8988T (cell line): ENCODE measurements at regions not wholly inside any gene's neighbourhood (a gene's known extent, or its start where the extent isn't known, plus 50 kb on each side); places are given as distances from the start of the nearest gene placed in this dataset.
"Not testable (repeated sequence)": the region's sequence is repeated elsewhere in the genome, so short reads cannot be mapped to it uniquely, and the experiment has no call there.

Source experiments
- DNase-seq: peaks from one replicate; pipeline ENCODE4 v3.0.0; 2011

DNA sequence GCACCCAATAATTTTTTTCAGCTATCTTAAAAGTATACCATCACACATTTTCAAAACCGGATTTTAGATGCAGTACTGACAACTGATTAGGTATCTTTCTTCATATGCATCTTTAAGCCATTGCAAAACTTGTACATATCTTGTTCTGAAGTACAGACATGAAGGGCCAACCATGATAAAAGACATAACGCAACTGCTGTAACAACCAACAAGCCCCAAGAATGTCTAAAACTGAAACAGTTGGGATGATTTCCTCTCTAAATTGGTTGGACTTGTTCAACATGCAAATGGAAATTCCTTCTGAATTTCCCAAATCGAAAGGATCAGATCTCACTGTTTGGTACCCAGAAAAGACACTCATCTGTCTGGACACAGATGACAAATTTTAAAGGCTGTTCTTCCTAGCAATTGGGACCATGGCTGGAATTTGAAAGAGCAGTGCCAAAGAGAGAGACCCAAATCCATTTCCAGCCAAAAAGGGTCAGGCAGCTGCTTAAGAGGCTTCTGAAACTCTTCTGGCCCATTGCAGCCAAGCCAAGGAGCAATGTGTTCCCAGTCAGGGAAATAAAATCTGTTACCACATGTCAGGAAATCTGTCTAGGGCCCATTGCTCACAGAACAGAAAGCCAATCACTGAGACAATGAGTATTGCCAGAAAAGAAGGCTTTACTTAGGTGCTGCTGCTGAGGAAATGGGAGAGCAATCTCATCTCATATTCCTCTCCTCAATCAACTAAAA, 1122.4 kb upstream of the USP15 start:
- no peak for DNase-seq

GRCh38 chr12:61138415-61138759, 1121.8 kb upstream of the USP15 start:
- DNase-seq, result no peak

GRCh38 chr12:61161961-61162360, 1098.2 kb upstream of the USP15 start:
- DNase-seq, result no peak

- no peak for DNase-seq
Measured at GRCh38 chr12:61188801-61189595, 1071.2 kb upstream of the USP15 start.

- DNase-seq, result no peak
Measured at GRCh38 chr12:61213646-61214045, 1046.6 kb upstream of the USP15 start.

- DNase-seq, result no peak
Measured at GRCh38 chr12:61220337-61220736, 1039.9 kb upstream of the USP15 start.

- no peak for DNase-seq
Measured at GRCh38 chr12:61232040-61232439, 1028.2 kb upstream of the USP15 start.

DNA sequence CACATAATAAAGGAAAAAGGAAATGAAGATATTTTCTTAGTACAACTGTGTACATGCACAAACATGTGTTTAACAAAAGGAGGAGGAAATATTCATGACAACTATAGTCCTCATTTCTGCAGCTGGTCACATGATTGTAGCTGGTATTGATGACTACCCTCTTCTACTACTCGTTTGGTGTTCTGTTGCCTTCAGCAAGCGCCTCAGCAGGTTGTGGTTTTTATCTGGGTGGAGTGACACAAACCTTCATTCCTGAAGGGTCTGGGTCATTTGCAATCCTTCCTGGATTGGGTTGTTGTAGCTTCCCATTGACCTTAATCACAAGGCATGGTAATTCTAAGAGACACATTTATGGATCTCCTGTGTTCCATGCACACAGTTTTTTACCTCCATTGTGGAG, 1009.9 kb upstream of the USP15 start:
- no peak for DNase-seq

DNA sequence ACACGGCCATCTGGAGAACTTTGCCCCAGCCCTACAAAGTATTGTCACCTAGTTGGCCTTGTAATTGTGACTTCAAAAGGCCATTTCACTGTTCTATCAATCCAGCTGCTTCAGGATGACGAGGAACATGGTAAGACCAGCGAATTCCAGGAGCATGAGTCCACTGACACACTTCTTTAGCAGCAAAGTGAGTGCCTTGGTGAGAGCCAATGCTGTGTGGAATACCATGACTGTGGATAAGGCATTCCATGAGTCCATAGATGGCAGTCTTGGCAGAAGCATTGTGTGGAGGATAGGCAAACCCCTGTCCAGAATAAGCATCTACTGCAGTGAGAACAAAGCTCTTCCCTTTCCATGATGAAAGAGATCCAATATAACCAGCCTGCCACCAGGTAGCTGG, 1009.1 kb upstream of the USP15 start:
- no peak for DNase-seq

DNA sequence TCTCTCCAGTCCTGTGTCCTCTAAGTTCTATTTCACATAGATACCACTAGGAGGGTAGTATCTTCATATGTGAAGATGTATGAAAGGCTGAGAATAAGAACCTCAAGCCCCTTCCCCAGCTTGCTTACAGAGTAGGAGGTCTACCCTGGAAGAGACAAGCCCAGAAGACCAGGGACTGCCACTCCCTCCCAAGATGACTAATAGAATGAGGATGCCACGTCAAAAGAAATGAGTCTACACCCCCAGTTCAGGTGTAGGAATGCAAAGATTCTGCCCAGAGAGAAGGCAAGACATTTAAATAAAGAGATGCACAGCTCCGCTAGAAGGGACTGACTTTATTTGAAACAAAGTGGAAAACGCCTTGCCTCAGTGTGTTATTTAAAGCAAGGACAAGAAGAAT, 1006.0 kb upstream of the USP15 start:
- no peak for DNase-seq

DNA sequence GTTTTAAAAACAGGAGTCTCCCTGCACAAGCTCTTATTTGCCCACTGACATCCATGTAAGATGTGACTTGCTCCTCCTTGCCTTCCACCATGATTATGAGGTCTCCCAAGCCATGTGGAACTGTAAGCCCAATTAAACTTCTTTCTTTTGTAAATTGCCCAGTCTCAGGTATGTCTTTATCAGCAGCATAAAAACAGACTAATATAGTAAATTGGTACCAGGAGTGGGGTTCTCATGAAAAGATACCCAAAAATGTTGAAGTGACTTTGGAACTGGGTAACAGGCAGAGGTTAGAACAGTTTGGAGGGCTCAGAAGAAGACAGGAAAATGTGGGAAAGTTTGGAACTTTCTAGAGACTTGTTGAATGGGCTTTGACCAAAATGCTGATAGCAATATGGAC, 995.9 kb upstream of the USP15 start:
- DNase-seq, result not testable (repeated sequence)

GRCh38 chr12:61267474-61267873, 992.7 kb upstream of the USP15 start:
- DNase-seq, result no peak

DNA sequence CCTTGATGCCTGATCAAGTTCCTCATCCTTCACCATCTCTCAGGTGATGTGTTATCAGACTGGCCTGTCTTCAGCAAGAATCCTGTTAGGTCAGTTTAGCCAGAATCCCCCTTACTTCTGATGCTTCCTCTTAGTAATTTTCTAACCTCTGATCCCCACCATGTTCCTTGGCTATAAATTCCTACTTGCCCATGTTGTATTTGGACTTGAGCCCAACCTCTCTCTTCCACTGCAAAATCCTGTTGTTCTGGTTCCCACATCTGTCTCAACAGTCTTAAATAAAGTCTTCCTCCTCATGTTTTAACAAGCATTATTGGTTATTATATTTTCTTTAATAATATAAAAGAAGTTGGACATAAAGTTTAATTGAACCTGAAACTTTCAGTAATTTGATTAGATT, 987.8 kb upstream of the USP15 start:
- DNase-seq, result no peak

GRCh38 chr12:61282790-61283575, 977.2 kb upstream of the USP15 start:
- DNase-seq, result no peak

DNA sequence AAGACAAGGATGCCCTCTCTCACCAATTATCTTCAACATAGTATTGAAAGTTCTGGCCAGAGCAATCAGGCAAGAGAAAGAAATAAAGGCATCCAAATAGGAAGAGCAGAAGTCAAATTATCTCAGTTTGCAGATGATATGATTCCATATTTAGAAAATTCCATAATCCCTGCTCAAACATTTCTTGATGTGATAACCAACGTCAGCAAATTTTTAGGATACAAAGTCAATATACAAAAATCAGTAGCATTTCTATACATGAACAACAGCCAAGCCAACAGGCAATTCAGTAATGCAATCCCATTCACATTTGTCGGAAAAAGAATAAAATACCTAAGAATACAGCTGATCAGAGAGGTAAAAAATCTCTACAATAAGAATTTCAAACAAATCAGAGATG, 969.7 kb upstream of the USP15 start:
- DNase-seq, result no peak

- no peak for DNase-seq
Measured at GRCh38 chr12:61291647-61292046, 968.6 kb upstream of the USP15 start.

DNA sequence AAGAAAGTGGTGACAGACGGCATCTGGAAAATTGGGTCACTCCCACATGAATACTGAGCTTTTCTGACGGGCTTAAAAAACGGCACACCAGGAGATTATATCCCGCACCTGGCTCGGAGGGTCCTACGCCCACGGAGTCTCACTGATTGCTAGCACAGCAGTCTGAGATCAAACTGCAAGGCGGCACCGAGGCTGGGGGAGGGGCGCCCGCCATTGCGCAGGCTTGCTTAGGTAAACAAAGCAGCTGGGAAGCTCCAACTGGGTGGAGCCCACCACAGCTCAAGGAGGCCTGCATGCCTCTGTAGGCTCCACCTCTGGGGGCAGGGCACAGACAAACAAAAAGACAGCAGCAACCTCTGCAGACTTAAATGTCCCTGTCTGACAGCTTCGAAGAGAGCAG, 966.2 kb upstream of the USP15 start:
- not testable (repeated sequence) for DNase-seq

- no peak for DNase-seq
Measured at GRCh38 chr12:61301817-61302216, 958.4 kb upstream of the USP15 start.

DNA sequence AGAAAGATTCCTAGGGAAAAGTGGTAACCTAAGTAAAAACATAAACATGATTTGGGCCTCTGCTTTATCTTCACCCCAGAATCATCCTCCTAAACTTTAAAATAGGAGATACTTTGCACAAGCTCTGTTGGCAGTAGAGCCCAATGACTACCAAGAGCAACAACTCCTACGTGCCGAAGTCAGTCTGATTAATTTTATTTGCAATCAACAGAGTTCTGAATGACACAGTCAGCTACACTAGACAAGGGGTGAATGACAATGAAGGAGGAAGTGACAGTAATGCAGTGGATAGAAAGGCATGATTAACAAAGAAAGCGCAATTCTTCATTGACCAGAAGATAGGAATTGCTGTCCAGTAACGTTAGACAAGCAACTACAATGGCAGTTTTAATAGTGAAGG, 957.9 kb upstream of the USP15 start:
- no peak for DNase-seq

- DNase-seq, result no peak
Measured at GRCh38 chr12:61308220-61308619, 952.0 kb upstream of the USP15 start.

DNA sequence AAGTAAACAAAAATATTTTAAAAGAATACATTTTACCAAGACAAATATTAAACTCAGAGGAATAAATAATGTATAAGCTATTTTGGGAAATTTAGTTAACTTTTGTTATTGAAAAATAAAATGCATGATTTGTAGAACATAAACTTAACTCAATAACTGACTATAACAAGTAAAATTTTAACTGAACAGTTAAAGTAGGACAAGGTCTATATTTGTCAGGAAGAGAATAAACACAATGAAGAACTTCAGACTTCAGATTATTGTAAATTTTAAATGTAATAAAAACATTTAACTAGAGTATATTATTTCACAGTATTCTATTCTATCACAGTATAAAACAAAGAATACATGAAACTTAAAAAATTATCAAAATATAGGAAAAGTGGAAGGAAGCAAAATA, 948.8 kb upstream of the USP15 start:
- no peak for DNase-seq

GRCh38 chr12:61348871-61349270, 911.3 kb upstream of the USP15 start:
- DNase-seq, result no peak

DNA sequence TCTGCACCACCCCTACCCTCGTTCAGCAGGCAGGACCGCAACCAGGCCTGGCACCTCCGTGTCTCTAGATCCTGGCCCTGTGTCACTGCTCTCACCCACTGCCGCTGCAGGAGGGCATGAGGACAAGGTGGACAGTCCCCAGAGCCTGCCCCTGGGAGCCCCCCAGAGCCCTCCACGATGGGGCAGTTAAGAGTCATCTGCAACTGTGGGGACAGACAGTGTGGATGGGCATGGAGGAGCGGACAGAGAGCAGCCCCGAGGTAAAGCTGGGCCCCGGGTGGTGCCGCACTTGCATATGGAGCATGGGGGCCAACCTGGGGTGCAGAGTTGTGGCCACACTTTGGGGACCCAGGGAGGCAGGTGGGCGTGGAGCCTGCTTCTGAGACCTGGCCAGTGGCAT, 905.1 kb upstream of the USP15 start:
- DNase-seq, result no peak

GRCh38 chr12:61356485-61356884, 903.7 kb upstream of the USP15 start:
- DNase-seq, result no peak
